Left lobe of liver (tissue), 2 donors: ENCODE measurements at regions not wholly inside any gene's neighbourhood (a gene's known extent, or its start where the extent isn't known, plus 50 kb on each side); places are given as distances from the start of the nearest gene placed in this dataset.
A peak's percentile ranks its signal among the peaks of the same experiment; 100 is the strongest.

Experiments
- ATAC-seq: fragments of 200-7000 bp; cut with Tn5 transposase; one replicate; pipeline ENCODE4 v1.9.1; 2020; ENCODE audit warnings: mild to moderate bottlenecking, moderate library complexity
- DNase-seq: peaks from one replicate; pipeline ENCODE4 v3.0.0-alpha.2; 2020; ENCODE audit warnings: low spot score
- donor health status: DM: no; HTN: no; CAD: no; lungs with moderate emphysema.
- donor health status: DM: no; HTN: yes; CAD: no.

DNA sequence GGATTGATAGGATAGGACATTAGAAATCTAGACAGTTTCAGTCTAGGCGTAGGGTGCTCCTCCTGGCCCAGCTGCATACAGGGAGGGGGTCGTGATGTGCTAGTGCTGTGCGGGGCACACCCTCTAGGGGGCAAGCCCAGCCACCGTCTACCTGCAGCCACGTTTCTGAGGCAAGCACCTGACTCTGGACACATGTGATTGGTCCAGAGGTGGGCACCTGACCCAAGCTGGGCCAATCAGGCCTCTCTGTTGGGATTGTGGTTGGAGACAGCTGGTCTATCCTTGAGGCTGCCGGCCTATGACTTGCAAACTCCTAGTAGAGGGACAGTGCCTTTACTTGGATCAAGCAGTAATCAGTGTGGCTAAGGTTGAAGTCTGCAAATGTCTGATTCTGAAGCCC, 317.1 kb downstream of the BMP7 start:
- ATAC-seq (no peak), DNase-seq (no peak)

DNA sequence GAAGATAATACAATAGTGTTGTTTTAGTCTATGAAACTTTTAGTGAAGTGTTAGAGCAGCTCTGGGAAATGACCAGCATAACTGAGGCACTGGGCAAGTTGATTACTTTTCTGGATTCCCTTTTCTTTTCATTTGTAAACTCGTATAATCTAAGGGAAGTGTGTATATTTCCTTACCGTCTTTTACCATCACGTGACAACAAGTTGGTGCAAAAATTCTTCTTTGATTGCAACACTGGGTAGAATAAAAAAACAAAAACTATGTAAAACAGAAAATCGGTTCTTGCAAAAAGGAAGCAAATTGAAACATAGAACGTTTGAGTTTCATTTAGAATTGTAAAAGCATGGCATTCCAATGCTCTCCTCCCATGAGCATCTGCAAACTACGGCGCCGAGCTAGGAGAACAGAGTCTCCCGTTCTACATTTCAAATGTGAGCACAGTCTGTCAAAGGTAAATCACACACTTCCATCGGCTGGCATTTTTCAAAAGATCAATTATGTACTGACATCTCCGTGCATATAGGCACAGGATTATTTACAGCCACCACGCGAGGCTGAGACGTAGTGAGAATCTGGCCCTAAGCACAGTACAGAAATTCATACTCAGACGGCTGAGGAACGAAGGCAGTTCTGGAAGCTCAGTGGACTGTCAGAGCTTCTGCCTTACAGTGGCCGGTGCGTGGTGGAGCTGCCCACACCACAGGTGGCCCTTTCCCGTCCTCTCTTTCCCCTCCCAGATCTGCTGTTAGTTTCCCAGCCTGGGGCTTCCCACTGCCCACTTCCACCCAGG, 314.0 kb downstream of the BMP7 start:
- no peak for ATAC-seq
- DNase-seq = no peak

DNA sequence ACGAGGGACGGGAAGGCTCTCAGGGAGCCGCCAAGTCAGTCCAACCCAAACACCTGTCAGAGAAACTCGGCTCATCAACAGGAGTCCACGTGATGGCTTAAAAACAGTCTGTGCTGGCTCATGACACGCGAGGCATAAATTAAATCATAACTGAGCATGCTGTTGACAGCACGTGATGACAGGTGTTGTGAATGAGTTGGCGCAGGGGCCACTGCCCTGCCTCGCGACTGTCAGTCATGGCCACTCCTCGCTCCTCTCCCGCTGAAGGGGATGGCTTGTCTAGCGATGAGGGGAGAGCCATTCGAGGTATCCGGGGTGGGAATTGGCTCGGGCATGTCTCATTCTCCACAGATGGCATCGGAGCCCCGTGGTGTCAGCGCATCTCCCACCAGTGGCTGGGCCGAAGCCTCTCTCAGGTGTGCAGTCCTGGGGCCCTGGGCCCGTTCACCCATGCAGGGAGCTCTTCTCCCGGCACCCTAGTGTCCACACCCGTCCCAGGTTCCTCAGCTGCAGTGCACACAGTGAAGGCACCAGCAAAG, 313.3 kb downstream of the BMP7 start:
- DNase-seq (no peak), ATAC-seq (no peak)

DNA sequence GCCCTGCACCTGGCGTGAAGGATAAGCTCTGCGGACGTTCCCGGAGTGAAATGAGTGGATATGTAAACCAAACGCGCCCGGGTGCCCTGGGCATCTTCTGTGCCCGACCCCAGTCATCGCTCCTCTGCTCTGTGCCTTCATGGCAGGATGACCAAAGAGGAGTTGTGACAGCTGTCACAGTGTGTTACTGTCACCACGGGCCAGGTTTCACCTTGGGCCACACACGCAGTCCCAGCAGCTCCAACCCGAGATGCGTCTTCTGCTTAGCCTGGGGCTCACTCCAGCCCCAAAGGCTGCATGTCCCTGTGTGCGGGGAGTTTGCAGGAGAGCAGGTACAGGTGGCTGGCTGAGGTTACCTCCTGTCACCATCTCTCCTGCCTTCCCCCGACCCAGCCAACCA, 311.6 kb downstream of the BMP7 start:
- ATAC-seq (no peak), DNase-seq (no peak)

DNA sequence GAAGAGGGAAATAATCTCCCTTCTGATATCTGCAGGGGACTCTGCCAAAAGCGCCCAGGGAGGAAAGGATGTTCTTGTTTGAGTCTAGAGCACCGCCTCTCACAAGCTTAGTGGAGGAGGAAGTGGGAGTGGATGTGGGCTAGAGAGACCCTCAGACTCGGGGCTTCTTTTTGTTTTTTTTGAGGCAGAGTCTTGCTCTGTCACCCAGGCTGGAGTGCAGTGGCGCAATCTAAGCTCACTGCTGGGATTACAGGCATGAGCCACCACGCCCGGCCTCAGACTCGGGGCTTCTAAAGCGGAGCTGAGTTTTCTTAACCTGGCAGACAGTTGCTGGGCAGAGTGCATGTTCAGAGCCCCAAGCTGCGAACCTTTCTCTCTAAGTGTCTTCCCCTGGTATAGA, 310.8 kb downstream of the BMP7 start:
- no peak for DNase-seq
- no peak for ATAC-seq

DNA sequence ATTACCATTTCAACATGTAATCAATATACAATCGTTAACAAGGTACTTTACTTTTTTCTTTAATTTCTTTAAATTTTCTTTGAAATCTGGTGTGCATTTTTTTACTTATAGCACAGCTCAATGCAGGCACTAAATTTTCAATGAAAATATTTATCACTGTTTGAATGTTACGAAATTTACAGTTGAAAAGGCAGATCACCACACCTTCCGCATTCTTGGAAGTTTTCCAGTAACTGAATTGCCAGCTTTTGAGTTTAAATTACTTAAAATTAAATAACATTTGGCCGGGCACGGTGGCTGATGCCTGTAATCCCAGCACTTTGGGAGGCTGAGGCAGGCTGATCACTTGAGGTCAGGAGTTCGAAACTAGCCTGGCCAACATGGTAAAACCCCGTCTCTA, 309.9 kb downstream of the BMP7 start:
- DNase-seq = no peak
- ATAC-seq = no peak

DNA sequence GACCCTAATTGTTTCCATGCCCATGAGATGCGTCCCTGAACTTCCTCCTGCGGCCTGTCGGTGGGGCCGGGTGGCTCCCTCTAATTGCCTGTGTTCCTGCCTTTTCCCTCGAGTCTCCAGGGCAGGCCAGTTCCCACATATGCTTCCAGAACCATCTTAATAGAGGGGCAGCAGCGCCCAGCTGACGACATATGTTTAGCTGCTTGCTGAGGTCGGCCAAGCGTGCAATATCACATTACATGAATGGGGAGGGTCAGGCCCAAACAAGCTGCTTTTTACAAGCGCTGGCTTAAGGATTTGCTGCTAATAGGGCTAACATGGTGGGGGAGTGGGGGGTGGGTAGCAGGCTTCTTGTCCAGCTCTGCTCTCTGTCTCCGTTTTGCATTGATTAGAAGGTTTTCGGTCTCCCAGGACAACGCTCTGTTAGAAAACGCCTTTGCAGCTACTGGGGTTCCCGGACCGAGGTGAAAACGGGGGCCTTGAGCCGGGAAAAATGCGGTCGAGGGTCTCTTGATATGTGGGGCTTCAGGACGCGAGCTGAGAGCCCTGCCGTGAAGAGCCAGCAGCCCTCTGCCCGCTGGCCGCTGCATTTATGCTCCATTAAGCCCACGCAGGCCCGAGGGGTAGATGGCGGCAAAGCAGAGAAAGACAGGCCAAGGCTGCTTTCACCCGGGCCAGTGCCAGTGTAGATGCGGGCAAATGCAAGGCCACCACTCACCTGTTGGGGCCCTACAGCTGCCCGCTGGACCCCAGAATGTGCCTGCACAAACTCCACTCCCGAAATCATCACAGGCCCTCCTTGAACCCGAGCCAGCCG, 308.5 kb downstream of the BMP7 start:
- ATAC-seq (no peak), DNase-seq (no peak)

DNA sequence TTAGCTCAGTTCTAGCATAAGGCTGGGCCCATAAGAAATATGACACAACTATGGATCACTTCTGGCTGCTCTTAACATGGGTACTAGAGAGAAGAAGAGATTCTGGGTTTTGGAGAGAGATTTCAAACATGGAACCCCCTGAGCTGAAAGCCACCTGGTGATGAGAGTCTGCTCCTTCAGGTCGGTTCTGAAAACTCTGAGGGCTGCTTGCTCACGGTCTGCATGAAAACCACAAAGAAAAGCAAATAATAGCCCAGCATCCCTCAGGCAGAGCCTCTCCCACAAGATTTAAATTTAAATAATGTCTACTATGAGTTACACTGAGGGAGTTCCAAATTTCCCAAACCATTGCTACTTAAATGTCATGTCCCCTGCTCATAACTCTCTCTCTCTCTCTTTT, 301.5 kb downstream of the BMP7 start:
- no peak for DNase-seq
- ATAC-seq = no peak

DNA sequence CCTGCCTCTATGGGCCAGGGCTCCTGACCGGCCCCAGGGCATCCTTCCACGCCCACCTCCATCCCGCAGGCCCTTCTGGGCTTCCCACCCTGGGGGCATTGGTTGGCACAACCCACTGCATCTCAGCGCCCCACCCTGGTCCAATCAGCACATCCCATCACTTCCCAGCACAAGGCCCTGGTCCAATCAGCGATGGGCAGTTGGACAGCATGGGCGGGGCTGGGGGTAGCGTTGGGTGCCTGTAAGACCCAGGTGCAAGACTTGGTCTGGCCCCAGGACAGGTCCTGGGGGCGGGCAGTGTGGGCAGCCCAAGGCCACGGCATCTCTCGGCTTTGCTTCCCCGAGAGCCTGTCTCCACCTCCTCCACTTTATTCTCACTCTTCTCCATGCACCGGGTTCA, 298.5 kb downstream of the BMP7 start:
- DNase-seq = no peak
- no peak for ATAC-seq

DNA sequence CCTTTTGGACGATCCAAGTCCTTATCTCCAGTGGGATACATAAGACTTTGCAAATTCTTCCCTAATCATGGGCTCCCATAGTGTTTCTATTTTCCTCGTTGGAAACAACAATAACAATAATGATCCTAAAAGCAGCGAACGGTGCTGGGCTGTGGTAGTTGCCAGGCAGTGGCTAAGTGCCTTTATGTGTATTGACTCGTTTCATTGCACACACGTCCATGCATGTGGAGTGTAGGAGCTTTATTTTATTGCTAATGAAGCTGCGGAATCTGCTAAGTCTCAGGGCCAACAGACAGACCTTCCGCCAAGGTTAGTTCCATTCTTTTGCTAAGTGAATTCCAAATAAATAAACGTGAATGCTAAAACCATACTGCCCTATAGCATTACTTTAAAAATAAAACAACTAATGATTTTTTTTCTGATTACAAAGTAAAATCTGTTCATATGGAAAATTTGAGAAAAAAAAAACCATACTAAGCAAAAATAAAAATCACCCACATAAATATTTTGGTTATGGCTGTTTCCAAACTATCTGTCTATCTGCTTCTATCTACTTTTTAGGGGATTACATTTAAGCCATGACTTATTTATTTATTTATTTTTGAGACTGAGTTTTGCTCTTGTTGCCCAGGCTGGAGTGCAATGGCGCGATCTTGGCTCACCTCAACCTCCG, 297.9 kb downstream of the BMP7 start:
- ATAC-seq (no peak), DNase-seq (no peak)

DNA sequence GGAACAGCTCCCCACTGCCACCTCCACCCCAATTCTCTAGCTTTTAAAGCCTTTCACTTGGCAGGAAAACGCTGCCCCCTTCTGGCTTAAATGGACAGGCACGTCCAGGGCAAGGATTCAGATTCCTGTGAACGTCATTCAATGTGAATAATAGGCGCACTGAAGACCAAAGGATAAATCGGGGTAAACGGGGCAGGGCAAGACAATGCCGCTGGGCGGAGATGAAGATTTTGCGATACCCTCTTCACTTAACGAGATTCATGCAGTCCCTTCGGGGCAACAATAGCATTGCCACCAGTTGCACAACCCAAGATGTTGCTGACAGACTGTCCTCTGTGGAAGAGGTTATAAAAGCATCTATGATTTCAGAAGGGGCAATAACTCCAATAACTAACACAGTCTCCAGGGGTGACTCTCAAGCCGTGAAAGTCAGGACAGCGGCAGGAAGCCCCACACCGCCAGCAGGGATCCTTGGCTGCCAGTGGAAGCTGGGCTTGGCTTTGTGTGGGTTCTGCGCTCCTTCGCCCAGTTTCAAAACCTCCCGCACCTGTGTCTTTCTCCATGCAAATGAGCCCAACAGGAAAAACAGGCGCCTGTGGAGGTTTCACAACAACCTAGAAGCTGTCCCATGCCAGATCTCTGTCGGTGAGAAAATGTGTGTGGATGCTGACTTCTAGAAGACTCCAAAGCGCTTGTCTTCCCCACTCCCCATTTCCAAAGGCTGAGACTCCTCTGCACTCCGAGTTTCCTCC, 291.8 kb downstream of the BMP7 start:
- DNase-seq (no peak), ATAC-seq (peak; percentile 65)

DNA sequence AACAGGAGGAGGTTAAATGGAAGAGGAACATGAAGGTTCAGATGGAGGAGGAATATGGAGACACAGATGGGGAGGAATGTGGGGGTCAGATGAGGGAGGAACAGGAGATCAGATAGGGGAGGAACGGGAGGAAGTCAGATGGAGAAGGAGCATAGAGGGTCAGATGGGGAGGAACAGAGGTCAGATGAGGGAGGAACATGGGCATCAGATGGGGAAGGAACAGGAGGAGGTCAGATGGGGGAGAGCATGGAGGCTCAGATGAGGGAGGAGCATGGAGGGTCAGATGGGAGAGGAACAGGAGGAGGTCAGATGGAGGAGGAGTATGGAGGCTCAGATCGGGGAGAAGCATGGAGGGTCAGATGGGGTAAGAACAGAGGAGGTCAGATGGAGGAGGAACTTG, 290.6 kb downstream of the BMP7 start:
- no peak for DNase-seq
- ATAC-seq = no peak

DNA sequence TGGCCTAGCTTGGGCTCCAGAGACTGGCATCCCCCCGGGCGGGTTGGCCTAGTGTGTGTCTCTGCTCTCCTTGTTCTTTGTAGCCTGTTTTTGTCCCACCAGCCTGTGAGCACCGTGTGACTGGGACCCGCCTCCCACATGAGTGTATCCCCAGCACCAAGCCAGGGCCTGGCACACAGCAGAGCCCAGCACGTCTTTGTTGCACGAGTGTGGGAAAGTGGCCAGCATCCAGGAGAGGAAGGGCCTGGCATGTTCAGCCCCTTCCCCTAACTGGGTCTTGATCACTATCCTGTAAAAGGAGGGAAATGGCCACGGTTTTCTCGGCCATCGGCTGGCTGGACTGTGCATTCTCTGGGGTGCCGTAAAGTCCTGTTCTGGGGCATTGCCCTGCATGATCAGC, 290.1 kb downstream of the BMP7 start:
- ATAC-seq (no peak), DNase-seq (no peak)

DNA sequence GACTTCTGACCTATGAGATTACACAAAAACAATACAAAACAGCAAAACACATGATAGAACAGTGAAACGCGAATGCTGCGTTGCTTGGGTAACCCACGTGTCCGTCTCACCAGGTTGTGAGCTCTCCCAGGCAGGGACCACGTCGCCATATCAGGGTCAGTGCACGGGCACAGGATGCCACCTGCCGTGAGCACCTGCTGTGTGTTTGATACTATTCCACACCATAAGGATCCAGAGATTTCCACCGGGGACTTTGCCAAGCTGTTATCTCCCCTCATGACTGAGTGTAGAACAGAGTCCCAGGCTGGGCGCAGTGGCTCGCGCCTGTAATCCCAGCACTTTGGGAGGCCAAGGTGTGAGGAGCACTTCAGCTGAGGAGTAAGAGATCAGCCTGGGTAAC, 288.0 kb downstream of the BMP7 start:
- no peak for ATAC-seq
- DNase-seq = no peak

DNA sequence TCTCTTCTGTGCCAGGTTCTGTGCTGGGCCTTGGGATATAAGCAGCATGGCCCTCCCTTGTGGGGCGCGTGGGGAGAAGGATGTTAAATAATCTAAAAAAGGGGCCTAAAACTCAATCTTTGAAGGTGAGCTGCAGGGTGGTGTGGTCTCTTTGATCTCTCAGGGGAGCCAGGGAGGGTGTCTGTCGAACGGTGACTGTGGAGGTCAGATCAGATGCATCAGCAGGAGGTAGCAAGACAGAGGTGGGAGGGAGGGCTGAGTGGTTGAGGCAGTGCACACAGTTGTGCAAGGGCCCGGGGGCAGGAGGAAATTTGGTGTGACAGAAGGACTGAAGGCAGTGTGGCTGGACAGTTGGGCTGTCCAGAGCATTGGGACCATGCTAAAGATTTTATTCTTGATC, 287.3 kb downstream of the BMP7 start:
- DNase-seq = no peak
- no peak for ATAC-seq

DNA sequence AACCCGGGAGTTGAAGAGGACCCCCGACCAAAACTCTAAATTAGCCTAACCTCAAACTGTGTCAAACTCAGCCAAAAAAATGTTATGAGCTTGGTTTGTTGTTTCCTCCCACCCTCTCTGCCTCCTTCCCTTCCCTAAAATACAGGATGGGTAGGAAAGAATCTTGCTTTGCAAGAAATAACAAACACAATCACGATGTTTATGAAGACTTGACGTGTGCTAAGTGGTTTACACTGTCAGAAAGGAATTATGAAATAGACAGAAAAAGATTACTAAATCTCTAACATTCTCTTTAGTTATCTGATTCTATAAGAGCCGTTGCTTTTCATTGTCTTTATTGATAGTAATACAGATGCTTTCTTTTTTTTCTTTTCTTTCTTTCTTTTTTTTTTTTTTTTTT, 285.1 kb downstream of the BMP7 start:
- ATAC-seq = no peak
- no peak for DNase-seq

DNA sequence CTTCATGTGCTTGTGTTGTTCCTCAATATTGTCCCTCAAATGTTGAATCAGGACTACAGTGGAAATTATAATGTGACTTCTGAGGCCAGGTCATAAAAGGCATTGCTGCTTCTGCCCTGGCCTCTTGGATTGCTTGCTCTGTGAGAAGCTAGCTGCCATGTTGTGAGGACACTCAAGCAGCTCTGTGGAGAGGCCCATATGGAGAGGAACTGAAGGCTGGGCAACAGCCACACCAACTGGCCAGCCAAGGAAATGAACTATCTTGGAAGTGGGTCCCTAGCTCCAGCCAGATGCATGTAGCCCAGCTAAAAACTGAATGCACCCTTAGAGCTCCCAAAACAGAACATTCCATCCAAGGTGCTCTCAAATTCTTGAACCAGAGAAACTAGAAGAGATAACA, 282.6 kb downstream of the BMP7 start:
- DNase-seq = no peak
- no peak for ATAC-seq

DNA sequence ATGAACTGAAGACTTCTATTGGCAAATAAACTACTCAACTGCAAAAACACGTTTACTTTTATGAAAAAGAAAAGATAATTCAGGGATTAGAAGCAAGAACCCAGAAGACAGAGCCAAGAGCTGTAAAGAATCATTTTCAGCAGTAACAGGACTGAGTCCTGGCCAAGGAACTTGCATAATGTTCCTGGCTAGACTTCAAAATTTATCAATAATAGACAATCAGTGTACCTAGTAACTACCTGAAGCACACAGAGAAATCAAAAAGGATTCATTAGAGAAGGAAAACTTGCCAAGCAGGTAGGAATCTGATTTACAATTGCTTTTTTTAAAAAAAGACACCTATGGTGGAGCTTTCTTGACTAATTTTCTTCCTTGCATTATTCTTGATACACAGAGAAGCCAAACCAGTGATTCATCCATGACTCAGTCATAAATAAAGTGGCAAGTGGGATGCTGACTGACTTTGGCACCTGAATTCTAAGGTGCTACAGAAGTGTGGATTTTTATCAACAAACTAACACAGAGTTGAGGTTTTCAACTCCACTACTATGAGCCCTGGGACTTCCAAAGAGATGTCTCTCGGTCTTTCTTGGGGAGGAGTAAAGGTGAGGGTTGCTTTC, 281.3 kb downstream of the BMP7 start:
- no peak for DNase-seq
- ATAC-seq = no peak

DNA sequence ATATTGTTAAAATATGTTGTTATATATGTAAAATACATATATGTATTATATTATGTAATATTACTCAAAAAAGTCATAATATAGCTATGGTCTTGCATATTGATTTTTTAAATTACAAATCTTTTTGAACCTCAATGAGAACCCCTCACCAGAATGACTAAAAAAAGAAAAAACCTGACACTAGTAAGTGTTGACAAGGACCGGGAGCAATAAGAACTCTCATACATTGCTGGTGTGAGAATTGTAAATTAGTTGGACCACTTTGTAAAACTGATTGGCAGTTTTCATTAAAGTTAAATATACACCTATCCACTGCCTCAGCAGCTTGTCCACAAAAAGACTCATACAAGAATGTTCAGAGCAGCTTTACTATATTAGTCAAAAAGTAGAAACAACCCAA, 280.0 kb downstream of the BMP7 start:
- DNase-seq (no peak), ATAC-seq (no peak)

DNA sequence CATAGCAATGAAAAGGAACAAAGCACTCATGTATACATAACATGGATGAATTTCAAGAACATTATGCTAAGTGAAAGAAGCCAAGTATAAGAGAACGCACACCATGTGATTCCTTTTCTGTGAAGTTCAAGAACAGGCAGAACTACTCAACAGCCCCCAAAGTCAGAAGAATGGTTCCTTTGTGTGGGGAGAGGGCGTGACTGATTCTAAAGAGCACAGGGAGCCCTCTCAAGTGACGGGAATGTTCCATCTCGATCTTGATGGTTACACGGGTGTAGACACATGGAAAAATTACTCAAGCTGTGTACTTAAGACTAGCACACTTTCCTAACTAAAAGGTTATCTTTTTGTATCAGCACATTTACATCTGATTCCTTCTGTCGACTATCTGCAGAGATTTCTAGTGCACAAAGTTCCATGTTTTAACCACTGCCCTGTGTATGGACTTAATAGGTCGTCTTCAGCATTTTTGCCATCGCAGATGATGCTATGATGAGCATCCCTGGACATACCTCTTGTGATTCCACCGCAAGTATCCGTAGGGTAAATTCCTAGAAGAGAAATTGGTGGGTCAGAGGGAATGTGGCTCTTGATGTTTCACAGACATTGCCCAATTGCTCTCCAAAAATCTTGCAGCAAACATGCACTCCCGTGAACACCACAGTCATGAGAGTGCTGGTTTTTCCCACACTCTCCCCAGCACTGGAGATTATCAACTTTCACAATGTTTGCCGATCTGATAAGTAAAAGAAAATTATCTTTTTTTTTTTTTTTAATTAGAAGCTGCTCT, 279.3 kb downstream of the BMP7 start:
- DNase-seq = no peak
- no peak for ATAC-seq
